ENCODE measurements at regions not wholly inside any gene's neighbourhood (a gene's known extent, or its start where the extent isn't known, plus 50 kb on each side); places are given as distances from the start of the nearest gene placed in this dataset.

DNA sequence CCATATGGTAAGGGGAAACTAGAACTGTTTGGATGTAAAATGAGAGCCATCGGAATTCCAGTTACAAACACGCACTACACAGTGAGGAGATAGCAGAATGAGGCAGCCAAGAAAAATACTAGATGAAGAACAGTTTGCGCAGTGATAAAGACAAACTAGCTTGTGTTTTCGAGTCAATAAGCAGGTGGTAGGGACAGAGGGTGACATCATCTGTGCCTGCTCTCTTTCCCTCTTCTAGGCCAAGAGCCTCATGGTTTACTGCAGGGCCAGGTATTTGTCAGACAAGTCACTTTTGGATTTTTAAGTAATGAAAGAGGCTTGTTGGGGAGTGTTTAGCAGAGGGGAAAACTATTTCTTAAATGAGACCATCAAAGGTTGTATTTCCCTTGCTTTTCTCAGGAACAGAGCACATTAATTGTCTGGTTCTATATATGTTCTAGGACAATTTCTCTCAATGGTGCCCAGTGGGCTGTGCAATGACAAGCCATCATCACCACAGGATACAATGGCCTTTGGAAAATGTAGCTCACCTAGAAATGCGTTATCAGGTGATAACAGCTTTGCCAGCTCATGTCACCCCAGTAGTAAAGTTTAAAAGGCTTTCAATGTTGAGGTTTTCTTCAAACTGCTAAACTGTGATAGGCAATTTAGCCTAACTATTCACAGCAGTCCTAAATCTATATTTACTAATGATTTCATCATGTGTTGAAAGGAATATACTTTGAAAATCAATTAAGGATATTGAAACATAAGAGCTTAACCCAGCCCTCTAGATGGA is 1210.3 kb upstream of the ZEB2 start:
- POLR2A ChIA-PET = no interaction called here
- TF ChIP-seq, protein P1, sequence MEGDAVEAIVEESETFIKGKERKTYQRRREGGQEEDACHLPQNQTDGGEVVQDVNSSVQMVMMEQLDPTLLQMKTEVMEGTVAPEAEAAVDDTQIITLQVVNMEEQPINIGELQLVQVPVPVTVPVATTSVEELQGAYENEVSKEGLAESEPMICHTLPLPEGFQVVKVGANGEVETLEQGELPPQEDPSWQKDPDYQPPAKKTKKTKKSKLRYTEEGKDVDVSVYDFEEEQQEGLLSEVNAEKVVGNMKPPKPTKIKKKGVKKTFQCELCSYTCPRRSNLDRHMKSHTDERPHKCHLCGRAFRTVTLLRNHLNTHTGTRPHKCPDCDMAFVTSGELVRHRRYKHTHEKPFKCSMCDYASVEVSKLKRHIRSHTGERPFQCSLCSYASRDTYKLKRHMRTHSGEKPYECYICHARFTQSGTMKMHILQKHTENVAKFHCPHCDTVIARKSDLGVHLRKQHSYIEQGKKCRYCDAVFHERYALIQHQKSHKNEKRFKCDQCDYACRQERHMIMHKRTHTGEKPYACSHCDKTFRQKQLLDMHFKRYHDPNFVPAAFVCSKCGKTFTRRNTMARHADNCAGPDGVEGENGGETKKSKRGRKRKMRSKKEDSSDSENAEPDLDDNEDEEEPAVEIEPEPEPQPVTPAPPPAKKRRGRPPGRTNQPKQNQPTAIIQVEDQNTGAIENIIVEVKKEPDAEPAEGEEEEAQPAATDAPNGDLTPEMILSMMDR (IDR thresholded peaks at IDR 0.05; ENCODE audit: control extremely low read depth, extremely low read depth, low read depth, missing control alignments) = no peak
- CTCF ChIA-PET = no interaction called here
- no peak for DNase-seq (ENCODE audit: extremely low spot score)

DNA sequence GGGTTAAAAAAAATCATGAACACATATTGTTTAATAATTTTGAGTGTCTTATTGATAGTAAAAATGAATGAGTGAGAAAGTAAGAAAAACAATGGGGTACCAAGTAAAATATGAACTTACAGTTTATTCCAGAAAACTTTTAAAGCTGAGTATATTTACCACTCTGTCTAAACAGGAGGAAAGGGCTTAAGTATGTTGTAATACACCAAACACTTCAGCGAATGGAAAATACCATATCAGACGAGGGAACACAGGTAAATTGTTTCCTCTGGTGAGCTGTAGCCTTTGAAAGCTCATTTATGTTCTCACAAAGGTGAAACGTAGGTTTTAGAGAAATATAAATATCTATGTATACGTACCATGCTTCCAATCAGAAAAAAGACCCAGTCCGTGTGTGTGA is 1209.6 kb upstream of the ZEB2 start:
- POLR2A ChIA-PET = no interaction called here

DNA sequence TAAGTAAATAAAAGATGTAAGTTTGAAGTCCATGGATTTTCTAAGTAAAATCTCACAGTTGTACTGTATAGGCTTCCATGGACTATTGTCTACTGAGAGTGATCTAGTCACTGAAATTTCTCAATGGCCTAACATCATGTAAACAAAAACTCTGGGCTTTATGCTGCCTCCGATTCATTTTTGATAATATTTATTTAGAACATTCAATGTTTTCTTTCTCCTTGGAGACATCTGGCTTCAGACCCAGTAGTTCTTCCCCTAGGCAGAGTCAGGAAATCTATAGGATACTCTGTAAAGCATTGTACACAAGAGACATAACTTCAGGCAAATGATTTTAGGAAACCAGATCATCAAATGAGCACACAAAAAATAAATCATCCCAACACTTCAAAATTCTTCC is 1208.6 kb upstream of the ZEB2 start:
- ChIA-PET CTCF (no interaction called here), POLR2A (no interaction called here)
- DNase-seq (ENCODE audit: extremely low spot score) = no peak
- TF ChIP-seq, protein P1 (IDR thresholded peaks at IDR 0.05; ENCODE audit: control extremely low read depth, extremely low read depth, low read depth, missing control alignments) = no peak

More for the DNA sequence above, 1209.6 kb upstream of the ZEB2 start:
- DNase-seq (ENCODE audit: extremely low spot score) = no peak
- CTCF ChIA-PET = no interaction called here
- TF ChIP-seq, protein P1 (IDR thresholded peaks at IDR 0.05; ENCODE audit: control extremely low read depth, extremely low read depth, low read depth, missing control alignments) = no peak

DNA sequence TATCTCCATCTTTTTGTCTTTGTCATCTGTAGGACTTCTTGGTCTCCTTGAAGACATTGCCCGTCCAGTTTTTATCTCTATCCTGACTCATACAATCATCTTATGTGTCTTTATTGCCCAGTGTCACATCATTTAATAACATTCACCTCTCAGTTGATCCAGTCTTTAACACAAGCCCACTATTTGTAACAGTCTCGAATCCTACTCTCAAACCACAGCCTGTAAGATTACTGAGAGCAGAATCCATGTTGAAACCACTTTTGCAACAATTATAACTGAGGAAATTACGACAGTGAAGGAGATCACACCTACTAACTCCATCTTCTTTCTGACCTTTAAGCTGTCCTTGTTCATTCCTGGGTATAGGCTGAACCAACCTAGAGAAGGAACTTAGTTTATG is 1206.0 kb upstream of the ZEB2 start:
- CTCF ChIA-PET = no interaction called here
- no peak for DNase-seq (ENCODE audit: extremely low spot score)
- TF ChIP-seq, protein P1 (IDR thresholded peaks at IDR 0.05; ENCODE audit: control extremely low read depth, extremely low read depth, low read depth, missing control alignments) = no peak
- POLR2A ChIA-PET = no interaction called here

DNA sequence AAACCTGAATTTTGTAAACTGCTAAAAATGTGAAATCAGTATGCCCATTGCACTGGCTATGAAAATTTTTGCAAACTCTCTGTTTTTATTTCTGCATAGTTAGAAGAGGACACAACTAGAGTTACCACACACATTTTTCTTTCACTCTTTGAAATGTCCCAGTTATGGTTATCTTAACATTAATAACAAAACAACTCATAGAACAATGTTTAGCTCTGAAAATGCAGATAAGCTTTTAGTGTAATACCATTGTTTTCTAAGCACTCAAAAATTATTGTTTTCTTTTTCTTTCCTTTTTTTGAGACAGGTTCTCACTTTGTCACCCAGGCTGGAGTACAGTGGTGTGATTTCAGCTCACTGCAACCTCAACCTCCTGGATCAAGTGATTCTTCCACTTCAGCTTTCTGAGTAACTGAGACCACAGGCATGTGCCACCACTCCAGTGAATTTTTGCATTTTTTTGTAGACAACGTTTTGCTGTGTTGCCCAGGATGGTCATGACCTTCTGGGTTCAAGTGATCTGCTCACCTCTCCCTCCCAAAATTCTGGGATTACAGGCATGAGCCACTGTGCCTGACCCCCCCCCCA is 1204.5 kb upstream of the ZEB2 start:
- TF ChIP-seq, protein P1 (IDR thresholded peaks at IDR 0.05; ENCODE audit: control extremely low read depth, extremely low read depth, low read depth, missing control alignments) = no peak
- DNase-seq (ENCODE audit: extremely low spot score) = no peak
- ChIA-PET POLR2A (no interaction called here), CTCF (interaction anchor here (0.9 to 2.2 kb wide), 4 partner anchors 12 to 49 kb away, joined by 3 to 8 read pairs (median 4); no protein-coding TSS in a partner anchor)

DNA sequence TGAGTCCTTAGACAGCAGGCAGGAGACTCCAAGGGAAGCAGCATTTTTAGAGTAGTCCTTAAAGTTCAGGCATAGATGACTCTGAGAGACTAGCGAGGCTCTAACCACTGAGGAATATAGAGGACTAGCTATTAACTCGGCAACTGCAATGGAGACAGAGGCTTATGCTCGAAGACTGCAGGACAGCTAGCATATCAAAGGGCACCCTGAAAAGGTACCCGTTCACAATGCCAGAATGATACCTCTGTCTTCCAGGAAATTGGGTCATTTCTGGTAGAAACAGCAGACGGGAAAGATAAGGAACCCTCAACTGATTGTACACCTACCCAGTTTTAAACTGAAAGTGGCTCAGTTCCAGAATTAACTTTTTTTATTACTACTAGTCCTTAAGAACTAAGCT is 1204.0 kb upstream of the ZEB2 start:
- TF ChIP-seq, protein P1 (IDR thresholded peaks at IDR 0.05; ENCODE audit: control extremely low read depth, extremely low read depth, low read depth, missing control alignments) = no peak
- POLR2A ChIA-PET = no interaction called here

More for the DNA sequence above, 1204.0 kb upstream of the ZEB2 start:
- no peak for DNase-seq (ENCODE audit: extremely low spot score)
- CTCF ChIA-PET = interaction anchor here (0.9 to 2.2 kb wide), 5 partner anchors 11 to 49 kb away, joined by 3 to 8 read pairs (median 3); no protein-coding TSS in a partner anchor
